ENCODE measurements at regions not wholly inside any gene's neighbourhood (a gene's known extent, or its start where the extent isn't known, plus 50 kb on each side); places are given as distances from the start of the nearest gene placed in this dataset.

DNA sequence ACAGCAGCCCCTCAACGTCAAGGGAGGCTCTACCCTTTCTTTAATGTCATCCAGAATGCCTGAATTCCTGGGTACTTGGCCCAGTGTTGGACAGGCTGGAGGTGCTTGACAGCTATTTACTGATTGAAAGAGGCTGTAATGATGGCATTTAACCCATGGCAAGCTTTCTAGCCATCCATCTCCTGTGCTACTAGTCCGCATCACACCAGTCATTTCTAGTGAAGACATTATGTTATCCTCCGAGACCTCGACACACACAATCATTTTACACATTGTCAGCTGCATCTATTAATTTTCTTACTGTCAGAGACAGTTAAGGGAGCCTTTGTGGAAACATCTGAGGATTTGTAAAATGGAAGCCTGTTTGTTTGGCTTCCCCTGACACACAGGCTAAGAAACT lies 149.3 kb upstream of the FSTL4 start:
- H2AK5ac ChIP-seq (ENCODE audit: insufficient read length, low read length): no peak overlapping the region
- H3K9me3 ChIP-seq (ENCODE audit: control insufficient read depth, low read depth, low read length): no peaks in the 10 kb centered on the region
- no peaks in the 10 kb centered on the region for H4K20me1 ChIP-seq (ENCODE audit: control insufficient read depth, insufficient read depth, insufficient read length)
- no peak overlapping the region for H3K27ac ChIP-seq (ENCODE audit: insufficient read length, low read depth, low read length)
- H2BK120ac ChIP-seq (ENCODE audit: low read depth, low read length, poor library complexity, severe bottlenecking): no peak overlapping the region
- H4K5ac ChIP-seq (ENCODE audit: insufficient read length, low read depth, low read length): no peak overlapping the region
- no peak overlapping the region for H3K18ac ChIP-seq (ENCODE audit: insufficient read length, low read depth, low read length)
- no peaks in the 10 kb centered on the region for H3K79me1 ChIP-seq (ENCODE audit: insufficient read depth, low read depth, low read length, poor library complexity, severe bottlenecking)
- Mint-ChIP-seq H3K36me3 (ENCODE audit: insufficient read depth in 1 of 3, low read depth in 3 of 3) (no peaks in the 10 kb centered on the region), H3K27ac (no peak overlapping the region), H3K4me1 (peaks cover 0 to 2% of the 10 kb centered on the region in 2 experiments; a peak in 1 of 4 replicates), H3K4me3 (no peak overlapping the region), H3K27me3 (ENCODE audit: low read depth) (peaks cover 18% of the 10 kb centered on the region), H3K9me3 (no peaks in the 10 kb centered on the region)
- no peak overlapping the region for H3K56ac ChIP-seq (ENCODE audit: insufficient read length, low read depth, low read length)
- H3K23me2 ChIP-seq (ENCODE audit: insufficient read length, low read depth, low read length, poor library complexity, severe bottlenecking): no peaks in the 10 kb centered on the region
- no CpG with 5 or more reads among the region's 4 CpGs for WGBS (ENCODE audit: extremely low coverage, insufficient read length, low lambda C conversion rate)
- H4K91ac ChIP-seq (ENCODE audit: insufficient read length, low read depth, low read length): no peak overlapping the region
- H2AFZ ChIP-seq (ENCODE audit: low read length): no peak overlapping the region
- H3K23ac ChIP-seq (ENCODE audit: insufficient read length, low read depth, low read length): no peak overlapping the region
- H3K4ac ChIP-seq (ENCODE audit: low read depth, low read length): no peak overlapping the region
- no peaks in the 10 kb centered on the region for H3K4me1 ChIP-seq (ENCODE audit: insufficient read depth, low read length)
- TF ChIP-seq, protein P1, sequence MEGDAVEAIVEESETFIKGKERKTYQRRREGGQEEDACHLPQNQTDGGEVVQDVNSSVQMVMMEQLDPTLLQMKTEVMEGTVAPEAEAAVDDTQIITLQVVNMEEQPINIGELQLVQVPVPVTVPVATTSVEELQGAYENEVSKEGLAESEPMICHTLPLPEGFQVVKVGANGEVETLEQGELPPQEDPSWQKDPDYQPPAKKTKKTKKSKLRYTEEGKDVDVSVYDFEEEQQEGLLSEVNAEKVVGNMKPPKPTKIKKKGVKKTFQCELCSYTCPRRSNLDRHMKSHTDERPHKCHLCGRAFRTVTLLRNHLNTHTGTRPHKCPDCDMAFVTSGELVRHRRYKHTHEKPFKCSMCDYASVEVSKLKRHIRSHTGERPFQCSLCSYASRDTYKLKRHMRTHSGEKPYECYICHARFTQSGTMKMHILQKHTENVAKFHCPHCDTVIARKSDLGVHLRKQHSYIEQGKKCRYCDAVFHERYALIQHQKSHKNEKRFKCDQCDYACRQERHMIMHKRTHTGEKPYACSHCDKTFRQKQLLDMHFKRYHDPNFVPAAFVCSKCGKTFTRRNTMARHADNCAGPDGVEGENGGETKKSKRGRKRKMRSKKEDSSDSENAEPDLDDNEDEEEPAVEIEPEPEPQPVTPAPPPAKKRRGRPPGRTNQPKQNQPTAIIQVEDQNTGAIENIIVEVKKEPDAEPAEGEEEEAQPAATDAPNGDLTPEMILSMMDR (conservative IDR thresholded peaks at IDR 0.05): no peak
- H3K79me2 ChIP-seq (ENCODE audit: insufficient read depth, low read length): no peaks in the 10 kb centered on the region
- no peak for DNase-seq
- no peak overlapping the region for H3K14ac ChIP-seq (ENCODE audit: insufficient read depth, low read length)
- H3K4me2 ChIP-seq (ENCODE audit: insufficient read depth, insufficient read length, low read length): no peak overlapping the region
- H2BK15ac ChIP-seq (ENCODE audit: low read depth, low read length): no peak overlapping the region
- no peak overlapping the region for H2BK12ac ChIP-seq (ENCODE audit: insufficient read length, low read depth, low read length)
- H3K27me3 ChIP-seq (ENCODE audit: insufficient read depth, low read length): no peaks in the 10 kb centered on the region
- no peak overlapping the region for H3K9ac ChIP-seq (ENCODE audit: extremely low read depth, insufficient read length, low read length)
- H2BK5ac ChIP-seq (ENCODE audit: insufficient read length, low read length): no peak overlapping the region
- H3T11ph ChIP-seq (ENCODE audit: low read length): no peak overlapping the region
- no peak overlapping the region for H2BK20ac ChIP-seq (ENCODE audit: low read depth, low read length, poor library complexity, severe bottlenecking)
- H4K8ac ChIP-seq (replicated peaks; ENCODE audit: insufficient read length, low read depth, low read length): no peak overlapping the region
